ENCODE measurements at regions not wholly inside any gene's neighbourhood (a gene's known extent, or its start where the extent isn't known, plus 50 kb on each side); places are given as distances from the start of the nearest gene placed in this dataset.

- TF ChIP-seq CTCF (conservative IDR thresholded peaks at IDR 0.05) = no peak
- TF ChIP-seq EZH2 (IDR thresholded peaks at IDR 0.05; ENCODE audit: low read depth) = no peak
Observed at GRCh38 chr21:32878661-32879060, 107.1 kb upstream of the PAXBP1 start.
